Neural progenitor cell (in vitro differentiated cells): ENCODE measurements at regions not wholly inside any gene's neighbourhood (a gene's known extent, or its start where the extent isn't known, plus 50 kb on each side); places are given as distances from the start of the nearest gene placed in this dataset.

ENCODE experiments used
- DNase-seq: peaks from one replicate; pipeline ENCODE4 v3.0.0-alpha.2; 2016; ENCODE audit warnings: low spot score
- H2AFZ ChIP-seq: fragments of 200-600 bp; sonication (generic); replicated peaks from 2 replicates; pipeline ENCODE4 v1.6.1; 2016; ENCODE audit warnings: antibody characterized with exemption
- H3F3A ChIP-seq: fragments of 200-600 bp; sonication (generic); 2 replicates; pipeline ENCODE4 v1.6.1; 2016; ENCODE audit warnings: antibody characterized with exemption, low read depth
- H3K27ac ChIP-seq: fragments of 200-600 bp; sonication (generic); 2 replicates; pipeline ENCODE4 v1.5.1; 2016; ENCODE audit warnings: mild to moderate bottlenecking
- H3K27me3 ChIP-seq: fragments of 200-600 bp; sonication (generic); 2 replicates; pipeline ENCODE4 v1.6.1; 2016; ENCODE audit warnings: mild to moderate bottlenecking, moderate library complexity
- H3K36me3 ChIP-seq: fragments of 200-600 bp; sonication (generic); 2 replicates; pipeline ENCODE4 v1.5.1; 2016
- H3K4me1 ChIP-seq: fragments of 200-600 bp; sonication (generic); 2 replicates; pipeline ENCODE4 v1.6.1; 2016; ENCODE audit warnings: mixed run types
- H3K4me2 ChIP-seq: fragments of 200-600 bp; sonication (generic); 2 replicates; pipeline ENCODE4 v1.6.1; 2016
- H3K4me3 ChIP-seq: fragments of 200-600 bp; sonication (generic); 2 replicates; pipeline ENCODE4 v1.5.1; 2016
- H3K79me2 ChIP-seq: fragments of 200-600 bp; sonication (generic); 2 replicates; pipeline ENCODE4 v1.6.1; 2016; ENCODE audit warnings: low read depth
- H3K9ac ChIP-seq: fragments of 200-600 bp; sonication (generic); 2 replicates; pipeline ENCODE4 v1.6.1; 2016
- H3K9me3 ChIP-seq: fragments of 200-600 bp; sonication (generic); 2 replicates; pipeline ENCODE4 v1.5.1; 2016; ENCODE audit warnings: low read depth
- H4K20me1 ChIP-seq: fragments of 200-600 bp; sonication (generic); 2 replicates; pipeline ENCODE4 v1.6.1; 2016; ENCODE audit warnings: low read depth
- H3K27ac Mint-ChIP-seq: 3 replicates; pipeline ENCODE4 v1.8.0; 2021; ENCODE audit warnings: mixed read lengths
- H3K27me3 Mint-ChIP-seq: 2 replicates; pipeline ENCODE4 v1.8.0; 2022; ENCODE audit warnings: low read depth, mild to moderate bottlenecking, inconsistent platforms, moderate library complexity, mixed read lengths; ENCODE audit not compliant: insufficient read depth
- H3K36me3 Mint-ChIP-seq: 3 replicates; pipeline ENCODE4 v1.8.0; 2021; ENCODE audit warnings: mixed read lengths
- H3K4me1 Mint-ChIP-seq: 3 replicates; pipeline ENCODE4 v1.8.0; 2021; ENCODE audit warnings: mixed read lengths
- H3K4me3 Mint-ChIP-seq: 3 replicates; pipeline ENCODE4 v1.8.0; 2021; ENCODE audit warnings: mild to moderate bottlenecking, moderate library complexity, mixed read lengths
- H3K9me3 Mint-ChIP-seq: 3 replicates; pipeline ENCODE4 v1.8.0; 2020; ENCODE audit warnings: mixed read lengths
- EZH2 ChIP-seq: fragments of 200-600 bp; sonication (generic); IDR thresholded peaks from 2 replicates; pipeline ENCODE4 v1.6.1; 2017; ENCODE audit warnings: antibody characterized with exemption, mild to moderate bottlenecking, moderate library complexity
- EZH2phosphoT487 ChIP-seq: fragments of 200-600 bp; sonication (generic); IDR thresholded peaks from 2 replicates; pipeline ENCODE4 v1.6.1; 2017; ENCODE audit warnings: antibody characterized with exemption
- TF ChIP-seq, protein P1 (sequence below): fragments of 200-600 bp; sonication (generic); IDR thresholded peaks from 2 replicates; pipeline ENCODE4 v1.5.1; 2017; ENCODE audit warnings: antibody characterized with exemption, mild to moderate bottlenecking

DNA sequence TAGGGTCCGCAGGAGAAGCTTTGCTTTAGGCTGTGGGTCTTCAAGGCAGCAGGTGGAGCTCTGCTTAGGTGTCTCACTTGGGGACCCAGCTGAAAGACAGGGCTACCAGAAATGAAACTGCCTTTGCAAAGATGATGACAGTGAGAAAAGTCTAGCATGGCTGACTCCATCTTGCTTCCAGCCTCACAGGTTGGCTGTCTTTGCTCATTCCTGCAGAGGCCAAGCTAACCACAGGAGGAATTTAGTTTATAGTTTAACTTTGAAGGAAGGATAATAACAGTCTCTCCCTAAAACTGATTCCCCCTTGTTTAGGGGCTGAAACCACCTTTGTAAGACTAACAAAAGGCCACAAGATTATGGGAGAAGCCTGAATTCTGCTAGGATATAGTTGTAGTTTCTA, 252.4 kb downstream of the UQCRFS1 start:
- H3K4me2 ChIP-seq = no peak overlapping the region
- DNase-seq = no peak
- TF ChIP-seq EZH2 (no peak), EZH2phosphoT487 (no peak)
- TF ChIP-seq, protein P1, sequence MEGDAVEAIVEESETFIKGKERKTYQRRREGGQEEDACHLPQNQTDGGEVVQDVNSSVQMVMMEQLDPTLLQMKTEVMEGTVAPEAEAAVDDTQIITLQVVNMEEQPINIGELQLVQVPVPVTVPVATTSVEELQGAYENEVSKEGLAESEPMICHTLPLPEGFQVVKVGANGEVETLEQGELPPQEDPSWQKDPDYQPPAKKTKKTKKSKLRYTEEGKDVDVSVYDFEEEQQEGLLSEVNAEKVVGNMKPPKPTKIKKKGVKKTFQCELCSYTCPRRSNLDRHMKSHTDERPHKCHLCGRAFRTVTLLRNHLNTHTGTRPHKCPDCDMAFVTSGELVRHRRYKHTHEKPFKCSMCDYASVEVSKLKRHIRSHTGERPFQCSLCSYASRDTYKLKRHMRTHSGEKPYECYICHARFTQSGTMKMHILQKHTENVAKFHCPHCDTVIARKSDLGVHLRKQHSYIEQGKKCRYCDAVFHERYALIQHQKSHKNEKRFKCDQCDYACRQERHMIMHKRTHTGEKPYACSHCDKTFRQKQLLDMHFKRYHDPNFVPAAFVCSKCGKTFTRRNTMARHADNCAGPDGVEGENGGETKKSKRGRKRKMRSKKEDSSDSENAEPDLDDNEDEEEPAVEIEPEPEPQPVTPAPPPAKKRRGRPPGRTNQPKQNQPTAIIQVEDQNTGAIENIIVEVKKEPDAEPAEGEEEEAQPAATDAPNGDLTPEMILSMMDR = no peak
- Mint-ChIP-seq H3K4me1 (no peaks in the 10 kb centered on the region), H3K27ac (no peak overlapping the region), H3K36me3 (no peaks in the 10 kb centered on the region), H3K9me3 (peaks cover 3% of the 10 kb centered on the region), H3K27me3 (no peaks in the 10 kb centered on the region), H3K4me3 (no peak overlapping the region)
- H4K20me1 ChIP-seq = no peaks in the 10 kb centered on the region
- no peaks in the 10 kb centered on the region for H3K36me3 ChIP-seq
- H3K79me2 ChIP-seq = no peaks in the 10 kb centered on the region
- no peaks in the 10 kb centered on the region for H3F3A ChIP-seq
- H3K27ac ChIP-seq = no peak overlapping the region
- no peaks in the 10 kb centered on the region for H3K4me1 ChIP-seq
- no peaks in the 10 kb centered on the region for H3K27me3 ChIP-seq
- H3K4me3 ChIP-seq = no peak overlapping the region
- H3K9ac ChIP-seq = no peak overlapping the region
- no peak overlapping the region for H2AFZ ChIP-seq
- H3K9me3 ChIP-seq = no peaks in the 10 kb centered on the region

DNA sequence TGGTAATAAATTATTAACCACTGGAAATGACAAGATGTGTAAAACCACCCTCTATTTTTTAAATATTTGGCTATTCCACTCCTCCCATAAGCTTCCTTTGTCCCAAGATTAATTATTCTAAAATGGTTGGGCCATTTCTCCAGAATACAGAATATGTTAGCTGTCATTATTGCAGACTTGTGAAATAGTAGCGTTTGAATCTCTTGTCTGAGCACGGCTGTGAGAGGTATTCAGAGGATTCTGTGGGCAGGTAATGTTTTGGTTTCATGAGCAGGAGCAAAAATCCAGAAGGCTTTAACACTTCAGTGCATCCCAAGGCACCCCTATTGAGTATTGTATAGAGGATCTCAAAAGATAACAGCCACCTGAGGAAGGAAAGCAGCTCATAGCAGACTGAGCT, 256.0 kb downstream of the UQCRFS1 start:
- H3F3A ChIP-seq = no peaks in the 10 kb centered on the region
- H3K27ac ChIP-seq = no peak overlapping the region
- no peak for DNase-seq
- H3K4me3 ChIP-seq = no peak overlapping the region
- no peaks in the 10 kb centered on the region for H4K20me1 ChIP-seq
- no peaks in the 10 kb centered on the region for H3K4me1 ChIP-seq
- no peak overlapping the region for H3K4me2 ChIP-seq
- Mint-ChIP-seq H3K27ac (no peak overlapping the region), H3K36me3 (no peaks in the 10 kb centered on the region), H3K9me3 (peaks cover 6% of the 10 kb centered on the region), H3K4me3 (no peak overlapping the region), H3K27me3 (no peaks in the 10 kb centered on the region), H3K4me1 (no peaks in the 10 kb centered on the region)
- no peaks in the 10 kb centered on the region for H3K36me3 ChIP-seq
- no peak overlapping the region for H3K9ac ChIP-seq
- H2AFZ ChIP-seq = no peak overlapping the region
- H3K9me3 ChIP-seq = no peaks in the 10 kb centered on the region
- TF ChIP-seq EZH2 (no peak), EZH2phosphoT487 (no peak)
- TF ChIP-seq, protein P1 = no peak
- H3K27me3 ChIP-seq = no peaks in the 10 kb centered on the region
- H3K79me2 ChIP-seq = no peaks in the 10 kb centered on the region

DNA sequence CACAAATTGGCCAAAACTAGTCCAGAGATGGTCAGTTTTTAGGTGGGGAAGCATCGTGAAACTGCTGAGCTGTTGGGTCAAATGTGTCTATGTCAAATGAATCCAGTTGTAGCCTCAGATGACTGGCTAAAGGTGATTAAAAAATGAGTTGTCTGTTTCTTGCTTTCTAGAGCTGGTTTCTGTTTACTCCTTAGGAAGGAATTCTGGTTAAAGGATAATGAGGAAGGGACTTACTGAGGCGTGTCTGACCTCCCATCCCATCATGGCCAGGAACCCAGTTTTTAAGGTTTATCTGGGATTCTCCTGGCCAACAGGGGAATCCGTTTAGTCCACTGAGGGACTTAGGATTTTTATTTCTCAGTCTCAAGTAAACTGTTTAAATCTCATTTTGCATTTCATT, 256.5 kb downstream of the UQCRFS1 start:
- DNase-seq = no peak
- no peaks in the 10 kb centered on the region for H3K36me3 Mint-ChIP-seq

DNA sequence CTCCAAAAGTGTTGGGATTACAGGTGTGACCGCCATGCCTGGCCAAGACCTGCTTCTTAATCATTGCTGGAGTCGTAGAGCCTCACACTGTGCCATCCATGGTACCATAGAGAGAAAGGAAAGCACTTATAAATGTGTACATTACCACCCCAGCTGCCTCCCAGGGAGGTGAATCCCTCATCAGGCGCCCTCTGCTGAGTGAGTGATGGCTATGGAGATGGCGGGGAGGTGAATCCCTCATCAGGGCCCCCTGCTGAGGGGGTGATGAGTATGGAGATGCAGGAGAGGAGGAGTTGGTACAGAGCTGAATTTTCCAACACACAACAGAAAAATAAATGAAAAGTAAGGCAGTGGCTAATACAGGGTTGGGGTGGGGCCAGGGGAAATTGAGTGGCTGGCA, 263.4 kb downstream of the UQCRFS1 start:
- Mint-ChIP-seq H3K4me1 (no peaks in the 10 kb centered on the region), H3K9me3 (peaks cover 3% of the 10 kb centered on the region), H3K36me3 (no peaks in the 10 kb centered on the region), H3K4me3 (no peak overlapping the region), H3K27me3 (peaks cover 12% of the 10 kb centered on the region), H3K27ac (no peak overlapping the region)
- no peaks in the 10 kb centered on the region for H3K4me1 ChIP-seq
- no peaks in the 10 kb centered on the region for H3K9me3 ChIP-seq
- TF ChIP-seq, protein P1 = no peak
- no peak for TF ChIP-seq EZH2
- no peak for TF ChIP-seq EZH2phosphoT487
- H3K27me3 ChIP-seq = no peaks in the 10 kb centered on the region
- H3K9ac ChIP-seq = no peak overlapping the region
- no peak overlapping the region for H3K27ac ChIP-seq
- no peak for DNase-seq
- no peaks in the 10 kb centered on the region for H3K36me3 ChIP-seq
- no peaks in the 10 kb centered on the region for H3K79me2 ChIP-seq
- no peaks in the 10 kb centered on the region for H4K20me1 ChIP-seq
- H2AFZ ChIP-seq = no peak overlapping the region
- no peaks in the 10 kb centered on the region for H3F3A ChIP-seq
- H3K4me3 ChIP-seq = no peak overlapping the region
- H3K4me2 ChIP-seq = no peak overlapping the region

More for the DNA sequence above, 256.5 kb downstream of the UQCRFS1 start:
- Mint-ChIP-seq H3K9me3 (peaks cover 6% of the 10 kb centered on the region), H3K4me3 (no peak overlapping the region), H3K4me1 (no peaks in the 10 kb centered on the region), H3K27me3 (no peaks in the 10 kb centered on the region), H3K27ac (no peak overlapping the region)
- no peak overlapping the region for H3K4me3 ChIP-seq
- no peaks in the 10 kb centered on the region for H3K27me3 ChIP-seq
- no peak for TF ChIP-seq EZH2phosphoT487
- TF ChIP-seq EZH2 = no peak
- no peak overlapping the region for H3K9ac ChIP-seq
- no peak overlapping the region for H2AFZ ChIP-seq
- H3K9me3 ChIP-seq = no peaks in the 10 kb centered on the region
- no peaks in the 10 kb centered on the region for H3K79me2 ChIP-seq
- no peaks in the 10 kb centered on the region for H3K36me3 ChIP-seq
- H3K4me2 ChIP-seq = no peak overlapping the region
- H4K20me1 ChIP-seq = no peaks in the 10 kb centered on the region
- no peaks in the 10 kb centered on the region for H3F3A ChIP-seq
- no peaks in the 10 kb centered on the region for H3K4me1 ChIP-seq
- no peak overlapping the region for H3K27ac ChIP-seq
